HEK293 (cell line): ENCODE measurements at regions not wholly inside any gene's neighbourhood (a gene's known extent, or its start where the extent isn't known, plus 50 kb on each side); places are given as distances from the start of the nearest gene placed in this dataset.

Source experiments
- CTCF ChIP-seq: fragments of 450-650 bp; formaldehyde crosslinking; IDR thresholded peaks from 2 replicates; pipeline ENCODE4 v1.5.1; 2016; ENCODE audit warnings: missing biosample characterization, missing genetic modification characterization
- KLF16 ChIP-seq: fragments of 450-650 bp; formaldehyde crosslinking; IDR thresholded peaks from 2 replicates; pipeline ENCODE4 v1.5.1; 2017; ENCODE audit warnings: missing biosample characterization, missing genetic modification characterization
- RBAK ChIP-seq: fragments of 450-650 bp; formaldehyde crosslinking; IDR thresholded peaks from 2 replicates; pipeline ENCODE4 v1.5.1; 2016; ENCODE audit warnings: missing biosample characterization, missing genetic modification characterization
- SCRT1 ChIP-seq: fragments of 450-650 bp; formaldehyde crosslinking; IDR thresholded peaks from 2 replicates; pipeline ENCODE4 v1.5.1; 2016; ENCODE audit warnings: missing biosample characterization, missing genetic modification characterization, borderline replicate concordance
- ZBTB20 ChIP-seq: fragments of 450-650 bp; formaldehyde crosslinking; IDR thresholded peaks from 2 replicates; pipeline ENCODE4 v1.5.1; 2016; ENCODE audit warnings: missing biosample characterization, missing genetic modification characterization
- ZNF146 ChIP-seq: fragments of 450-650 bp; formaldehyde crosslinking; IDR thresholded peaks from 2 replicates; pipeline ENCODE4 v1.5.1; 2016; ENCODE audit warnings: missing biosample characterization, missing genetic modification characterization
- ZNF239 ChIP-seq: fragments of 450-650 bp; formaldehyde crosslinking; IDR thresholded peaks from 2 replicates; pipeline ENCODE4 v1.5.1; 2016; ENCODE audit warnings: missing biosample characterization, missing genetic modification characterization
- TF ChIP-seq, protein P1 (sequence below): fragments of 450-650 bp; formaldehyde crosslinking; IDR thresholded peaks from 2 replicates; pipeline ENCODE4 v1.5.1; 2016; ENCODE audit warnings: missing biosample characterization, missing genetic modification characterization
- TF ChIP-seq, protein P2 (sequence below): fragments of 450-650 bp; formaldehyde crosslinking; IDR thresholded peaks from 2 replicates; pipeline ENCODE4 v1.5.1; 2016; ENCODE audit warnings: missing biosample characterization, missing genetic modification characterization

GRCh38 chr5:57824047-57824446 is 341.4 kb upstream of the ACTBL2 start:
- TF ChIP-seq ZBTB20 (tag by site-specific recombination), result no peak
- TF ChIP-seq, protein P1, sequence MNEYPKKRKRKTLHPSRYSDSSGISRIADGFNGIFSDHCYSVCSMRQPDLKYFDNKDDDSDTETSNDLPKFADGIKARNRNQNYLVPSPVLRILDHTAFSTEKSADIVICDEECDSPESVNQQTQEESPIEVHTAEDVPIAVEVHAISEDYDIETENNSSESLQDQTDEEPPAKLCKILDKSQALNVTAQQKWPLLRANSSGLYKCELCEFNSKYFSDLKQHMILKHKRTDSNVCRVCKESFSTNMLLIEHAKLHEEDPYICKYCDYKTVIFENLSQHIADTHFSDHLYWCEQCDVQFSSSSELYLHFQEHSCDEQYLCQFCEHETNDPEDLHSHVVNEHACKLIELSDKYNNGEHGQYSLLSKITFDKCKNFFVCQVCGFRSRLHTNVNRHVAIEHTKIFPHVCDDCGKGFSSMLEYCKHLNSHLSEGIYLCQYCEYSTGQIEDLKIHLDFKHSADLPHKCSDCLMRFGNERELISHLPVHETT (tag by site-specific recombination), result no peak
- TF ChIP-seq SCRT1 (tag by site-specific recombination), result no peak
- TF ChIP-seq ZNF239, result no peak
- TF ChIP-seq CTCF (tag by site-specific recombination), result no peak
- TF ChIP-seq, protein P2, sequence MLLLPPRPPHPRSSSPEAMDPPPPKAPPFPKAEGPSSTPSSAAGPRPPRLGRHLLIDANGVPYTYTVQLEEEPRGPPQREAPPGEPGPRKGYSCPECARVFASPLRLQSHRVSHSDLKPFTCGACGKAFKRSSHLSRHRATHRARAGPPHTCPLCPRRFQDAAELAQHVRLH (tag by site-specific recombination), result no peak
- TF ChIP-seq ZNF146, result no peak
- no peak for TF ChIP-seq RBAK (tag by site-specific recombination)
- TF ChIP-seq KLF16 (tag by site-specific recombination), result no peak
